ENCODE measurements at regions not wholly inside any gene's neighbourhood (a gene's known extent, or its start where the extent isn't known, plus 50 kb on each side); places are given as distances from the start of the nearest gene placed in this dataset.

- no peak for DNase-seq
- Histone ChIP-seq H3K27me3 (ENCODE audit: insufficient read depth, low read length) (no peaks in the 10 kb centered on the region), H3K9me3 (ENCODE audit: insufficient read depth, low read depth, low read length) (no peaks in the 10 kb centered on the region), H3K9ac (ENCODE audit: low read length) (no peak overlapping the region), H3K27ac (ENCODE audit: low read depth, low read length) (no peak overlapping the region), H3K4me3 (ENCODE audit: low read depth, low read length) (no peak overlapping the region), H3K4ac (ENCODE audit: low read depth, low read length) (no peak overlapping the region), H3K14ac (ENCODE audit: low read length) (no peak overlapping the region), H4K91ac (ENCODE audit: low read depth, low read length) (no peak overlapping the region), H3K4me1 (ENCODE audit: control insufficient read depth in 1 of 2, insufficient read depth in 2 of 2, low read length in 2 of 2) (no peaks in the 10 kb centered on the region), H2BK12ac (ENCODE audit: low read length) (no peak overlapping the region), H3K23ac (ENCODE audit: low read length) (no peak overlapping the region), H2AK5ac (ENCODE audit: low read length) (no peak overlapping the region), H2AFZ (ENCODE audit: insufficient read depth, low read length, poor library complexity) (no peak overlapping the region), H3K79me1 (ENCODE audit: low read length) (no peaks in the 10 kb centered on the region), H3K36me3 (ENCODE audit: control insufficient read depth in 1 of 2, insufficient read depth in 2 of 2, low read length in 2 of 2) (no peaks in the 10 kb centered on the region), H4K8ac (ENCODE audit: low read depth, low read length) (no peak overlapping the region), H3K18ac (ENCODE audit: low read length) (no peak overlapping the region), H4K12ac (ENCODE audit: low read depth, low read length) (no peak overlapping the region), H2BK5ac (ENCODE audit: low read depth, low read length, poor library complexity) (no peak overlapping the region), H3K79me2 (ENCODE audit: control insufficient read depth, insufficient read depth, low read length, poor library complexity) (no peaks in the 10 kb centered on the region), H3K4me2 (ENCODE audit: low read length) (no peak overlapping the region), H2BK120ac (ENCODE audit: insufficient read depth, low read length, poor library complexity) (no peak overlapping the region)
- no CpG with 5 or more reads among the region's 9 CpGs for WGBS (ENCODE audit: extremely low coverage, insufficient coverage, insufficient read length)
Observed at GRCh38 chr12:63317286-63317846, 166.4 kb upstream of the AVPR1A start.

DNA sequence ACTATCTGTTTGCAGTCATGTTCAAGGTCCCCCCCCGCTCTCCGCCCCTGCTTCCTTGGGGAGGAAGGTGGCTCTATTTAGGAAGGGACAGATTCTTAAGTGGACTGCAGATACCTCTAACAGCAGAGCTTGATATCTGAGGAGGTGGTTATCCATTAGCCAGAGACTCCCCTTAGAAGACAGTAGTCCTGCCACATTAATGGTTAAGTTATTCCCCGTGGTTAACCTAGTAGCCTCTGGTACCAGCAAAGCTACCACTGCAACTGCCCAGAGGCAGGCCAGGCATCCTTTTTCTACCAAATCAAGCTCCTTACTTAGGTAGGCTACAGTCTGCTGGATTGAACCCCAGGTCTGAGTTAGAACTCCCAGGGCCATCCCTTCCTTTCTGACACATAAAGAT, 162.1 kb upstream of the AVPR1A start:
- H3K4me1 ChIP-seq (ENCODE audit: control insufficient read depth in 1 of 2, insufficient read depth in 2 of 2, low read length in 2 of 2): no peaks in the 10 kb centered on the region
- H3K9me3 ChIP-seq (ENCODE audit: insufficient read depth, low read depth, low read length): peaks cover 3% of the 10 kb centered on the region
- no peak overlapping the region for H4K12ac ChIP-seq (ENCODE audit: low read depth, low read length)
- H3K14ac ChIP-seq (ENCODE audit: low read length): no peak overlapping the region
- H3K18ac ChIP-seq (ENCODE audit: low read length): no peak overlapping the region
- no peak overlapping the region for H3K9ac ChIP-seq (ENCODE audit: low read length)
- no peak overlapping the region for H3K27ac ChIP-seq (ENCODE audit: low read depth, low read length)
- no peaks in the 10 kb centered on the region for H3K36me3 ChIP-seq (ENCODE audit: control insufficient read depth in 1 of 2, insufficient read depth in 2 of 2, low read length in 2 of 2)
- H3K4me2 ChIP-seq (ENCODE audit: low read length): no peak overlapping the region
- H2AK5ac ChIP-seq (ENCODE audit: low read length): no peak overlapping the region
- no peak overlapping the region for H2BK120ac ChIP-seq (ENCODE audit: insufficient read depth, low read length, poor library complexity)
- H3K79me2 ChIP-seq (ENCODE audit: control insufficient read depth, insufficient read depth, low read length, poor library complexity): no peaks in the 10 kb centered on the region
- H4K8ac ChIP-seq (ENCODE audit: low read depth, low read length): no peak overlapping the region
- H3K4me3 ChIP-seq (ENCODE audit: low read depth, low read length): no peak overlapping the region
- H3K4ac ChIP-seq (ENCODE audit: low read depth, low read length): no peak overlapping the region
- no peak overlapping the region for H3K23ac ChIP-seq (ENCODE audit: low read length)
- H4K91ac ChIP-seq (ENCODE audit: low read depth, low read length): no peak overlapping the region
- no peaks in the 10 kb centered on the region for H3K27me3 ChIP-seq (ENCODE audit: insufficient read depth, low read length)
- no peaks in the 10 kb centered on the region for H3K79me1 ChIP-seq (ENCODE audit: low read length)
- DNase-seq: no peak
- H2AFZ ChIP-seq (ENCODE audit: insufficient read depth, low read length, poor library complexity): no peak overlapping the region
- no CpG with 5 or more reads among the region's 3 CpGs for WGBS (ENCODE audit: extremely low coverage, insufficient coverage, insufficient read length)
- no peak overlapping the region for H2BK12ac ChIP-seq (ENCODE audit: low read length)
- no peak overlapping the region for H2BK5ac ChIP-seq (ENCODE audit: low read depth, low read length, poor library complexity)

- Histone ChIP-seq H2BK120ac (ENCODE audit: insufficient read depth, low read length, poor library complexity) (no peak overlapping the region), H3K23ac (ENCODE audit: low read length) (no peak overlapping the region), H4K12ac (ENCODE audit: low read depth, low read length) (no peak overlapping the region), H2BK12ac (ENCODE audit: low read length) (no peak overlapping the region), H3K18ac (ENCODE audit: low read length) (no peak overlapping the region), H3K4me2 (ENCODE audit: low read length) (no peak overlapping the region), H3K14ac (ENCODE audit: low read length) (no peak overlapping the region), H3K79me1 (ENCODE audit: low read length) (no peaks in the 10 kb centered on the region), H2AFZ (ENCODE audit: insufficient read depth, low read length, poor library complexity) (no peak overlapping the region), H3K4me1 (ENCODE audit: control insufficient read depth in 1 of 2, insufficient read depth in 2 of 2, low read length in 2 of 2) (peaks cover 0 to 2% of the 10 kb centered on the region in 2 experiments), H3K27me3 (ENCODE audit: insufficient read depth, low read length) (no peaks in the 10 kb centered on the region), H3K9ac (ENCODE audit: low read length) (no peak overlapping the region), H3K27ac (ENCODE audit: low read depth, low read length) (no peak overlapping the region), H3K79me2 (ENCODE audit: control insufficient read depth, insufficient read depth, low read length, poor library complexity) (no peaks in the 10 kb centered on the region), H2AK5ac (ENCODE audit: low read length) (no peak overlapping the region), H3K4ac (ENCODE audit: low read depth, low read length) (no peak overlapping the region), H4K91ac (ENCODE audit: low read depth, low read length) (no peak overlapping the region), H3K36me3 (ENCODE audit: control insufficient read depth in 1 of 2, insufficient read depth in 2 of 2, low read length in 2 of 2) (no peaks in the 10 kb centered on the region), H4K8ac (ENCODE audit: low read depth, low read length) (no peak overlapping the region), H3K9me3 (ENCODE audit: insufficient read depth, low read depth, low read length) (peaks cover 3% of the 10 kb centered on the region), H3K4me3 (ENCODE audit: low read depth, low read length) (no peak overlapping the region), H2BK5ac (ENCODE audit: low read depth, low read length, poor library complexity) (no peak overlapping the region)
- DNase-seq: no peak
- no CpG with 5 or more reads among the region's 3 CpGs for WGBS (ENCODE audit: extremely low coverage, insufficient coverage, insufficient read length)
Observed at GRCh38 chr12:63308671-63309070, 157.7 kb upstream of the AVPR1A start.

DNA sequence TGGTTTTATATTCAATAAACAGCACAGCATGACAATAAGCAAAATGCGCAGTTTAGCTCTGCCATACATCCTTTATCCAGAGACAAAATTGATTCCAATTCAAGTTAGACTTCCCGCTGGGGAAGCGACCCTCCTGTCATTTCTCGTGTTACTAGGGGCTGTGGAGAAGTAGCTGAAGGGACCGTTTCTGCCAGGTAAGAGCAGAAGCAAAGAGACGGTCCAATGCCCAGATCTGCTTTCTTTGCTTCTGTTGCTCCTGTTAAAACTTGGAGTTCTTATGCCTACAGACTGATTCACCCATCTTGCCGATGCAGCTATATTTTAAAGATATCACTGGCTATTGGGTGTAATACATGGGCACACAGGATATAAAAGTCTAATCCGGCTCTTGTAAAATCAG, 156.8 kb upstream of the AVPR1A start:
- Histone ChIP-seq H3K9me3 (ENCODE audit: insufficient read depth, low read depth, low read length) (peaks cover 3% of the 10 kb centered on the region), H3K79me1 (ENCODE audit: low read length) (no peaks in the 10 kb centered on the region), H3K27ac (ENCODE audit: low read depth, low read length) (no peak overlapping the region), H3K18ac (ENCODE audit: low read length) (no peak overlapping the region), H3K79me2 (ENCODE audit: control insufficient read depth, insufficient read depth, low read length, poor library complexity) (no peaks in the 10 kb centered on the region), H3K4me1 (ENCODE audit: control insufficient read depth in 1 of 2, insufficient read depth in 2 of 2, low read length in 2 of 2) (peaks cover 0 to 2% of the 10 kb centered on the region in 2 experiments), H4K91ac (ENCODE audit: low read depth, low read length) (no peak overlapping the region), H3K4me2 (ENCODE audit: low read length) (no peak overlapping the region), H3K27me3 (ENCODE audit: insufficient read depth, low read length) (no peaks in the 10 kb centered on the region), H2BK120ac (ENCODE audit: insufficient read depth, low read length, poor library complexity) (no peak overlapping the region), H3K4me3 (ENCODE audit: low read depth, low read length) (no peak overlapping the region), H3K36me3 (ENCODE audit: control insufficient read depth in 1 of 2, insufficient read depth in 2 of 2, low read length in 2 of 2) (no peaks in the 10 kb centered on the region), H3K4ac (ENCODE audit: low read depth, low read length) (no peak overlapping the region), H2BK12ac (ENCODE audit: low read length) (no peak overlapping the region), H2AFZ (ENCODE audit: insufficient read depth, low read length, poor library complexity) (no peak overlapping the region), H2BK5ac (ENCODE audit: low read depth, low read length, poor library complexity) (no peak overlapping the region), H2AK5ac (ENCODE audit: low read length) (no peak overlapping the region), H4K12ac (ENCODE audit: low read depth, low read length) (no peak overlapping the region), H4K8ac (ENCODE audit: low read depth, low read length) (no peak overlapping the region), H3K9ac (ENCODE audit: low read length) (no peak overlapping the region), H3K23ac (ENCODE audit: low read length) (no peak overlapping the region), H3K14ac (ENCODE audit: low read length) (no peak overlapping the region)
- no CpG with 5 or more reads among the region's 8 CpGs for WGBS (ENCODE audit: extremely low coverage, insufficient coverage, insufficient read length)
- no peak for DNase-seq
